Astrocyte of the cerebellum (primary cell): ENCODE measurements at regions not wholly inside any gene's neighbourhood (a gene's known extent, or its start where the extent isn't known, plus 50 kb on each side); places are given as distances from the start of the nearest gene placed in this dataset.

ENCODE experiments used
- DNase-seq: peaks from one replicate; pipeline ENCODE4 v3.0.0-alpha.2; 2011; ENCODE audit warnings: low read depth
- H3K4me3 ChIP-seq: 2 replicates; pipeline ENCODE4 v1.5.1; 2011; ENCODE audit warnings: mild to moderate bottlenecking, low read depth, low read length, moderate library complexity
- CTCF ChIP-seq: IDR thresholded peaks from 2 replicates; pipeline ENCODE4 v1.5.1; 2012; ENCODE audit warnings: low read length, low read depth, moderate library complexity, mild to moderate bottlenecking; ENCODE audit errors: missing control alignments
- in situ Hi-C: cut with HindIII; loops from 2 replicates; pipeline ENCODE4 v1.10.0; 2017; ENCODE audit warnings: low sequenced_read_pairs

GRCh38 chr3:17793542-17794195 lies 51.2 kb upstream of the TBC1D5 start:
- in situ Hi-C loops = no loop called here
- DNase-seq = no peak
- no peak for TF ChIP-seq CTCF
- H3K4me3 ChIP-seq = no peak overlapping the region
